Naive thymus-derived CD4-positive, alpha-beta T cell (primary cell): ENCODE measurements at regions not wholly inside any gene's neighbourhood (a gene's known extent, or its start where the extent isn't known, plus 50 kb on each side); places are given as distances from the start of the nearest gene placed in this dataset.

ENCODE experiments used
- ATAC-seq: fragments of 150-1000 bp; cut with Tn5 transposase; 2 replicates; pipeline ENCODE4 v1.10.0; 2021; ENCODE audit warnings: mild to moderate bottlenecking, moderate library complexity
- CTCF ChIA-PET: fragments of 350-600 bp; sonication (Branson Sonifier 250); formaldehyde crosslinking; loops from one replicate; lab custom pipeline; 2021; ENCODE audit warnings: antibody characterized with exemption; lab: Charles Lee
- POLR2A ChIA-PET: fragments of 350-600 bp; sonication (Branson Sonifier 250); formaldehyde crosslinking; loops from one replicate; lab custom pipeline; 2021; ENCODE audit warnings: antibody characterized with exemption, inconsistent platforms; lab: Charles Lee
- DNase-seq, 9 donors: peaks; one replicate each; pipeline versions ENCODE4 v3.0.0 to v3.0.0-alpha.2; 2020 to 2022; ENCODE audit warnings: mixed read lengths in 1 of 9
- H3K27ac ChIP-seq: one replicate; pipeline ENCODE4 v1.7.0; 2013; ENCODE audit warnings: mild to moderate bottlenecking, low read depth, low read length, moderate library complexity
- H3K27me3 ChIP-seq, 2 donors: one replicate each; pipeline ENCODE4 v1.7.0; 2013; ENCODE audit warnings: low read length in 2 of 2, mild to moderate bottlenecking in 2 of 2, moderate library complexity in 2 of 2; ENCODE audit not compliant: control insufficient read depth in 2 of 2, insufficient read depth in 2 of 2
- H3K36me3 ChIP-seq, 3 experiments: 1 replicate in 2 of 3; 2 replicates in 1 of 3; pipeline ENCODE4 v1.7.0; 2013; ENCODE audit warnings: low read length in 3 of 3, mild to moderate bottlenecking in 3 of 3, moderate library complexity in 1 of 3; ENCODE audit not compliant: insufficient read depth in 3 of 3, control insufficient read depth in 2 of 3
- H3K4me1 ChIP-seq, 2 donors: one replicate each; pipeline ENCODE4 v1.7.0; 2013; ENCODE audit warnings: low read length in 2 of 2, mild to moderate bottlenecking in 2 of 2, moderate library complexity in 1 of 2; ENCODE audit not compliant: control insufficient read depth in 2 of 2, insufficient read depth in 2 of 2
- H3K4me3 ChIP-seq: 2 replicates; pipeline ENCODE4 v1.7.0; 2013; ENCODE audit warnings: mild to moderate bottlenecking, low read length
- H3K9me3 ChIP-seq, 3 experiments: 1 replicate in 2 of 3; 2 replicates in 1 of 3; pipeline ENCODE4 v1.7.0; 2013; ENCODE audit warnings: low read length in 3 of 3; ENCODE audit not compliant: control insufficient read depth in 2 of 3
- H3K27ac Mint-ChIP-seq, 9 donors: one replicate each; pipeline ENCODE4 v1.8.0; 2020 to 2022; ENCODE audit warnings: mixed read lengths in 9 of 9, mild to moderate bottlenecking in 8 of 9, moderate library complexity in 5 of 9, inconsistent platforms in 2 of 9
- H3K27me3 Mint-ChIP-seq, 5 donors: one replicate each; pipeline ENCODE4 v1.8.0; 2021 to 2022; ENCODE audit warnings: mixed read lengths in 5 of 5, mild to moderate bottlenecking in 1 of 5
- H3K36me3 Mint-ChIP-seq, 5 donors: one replicate each; pipeline ENCODE4 v1.8.0; 2020 to 2022; ENCODE audit warnings: mixed read lengths in 5 of 5, mild to moderate bottlenecking in 3 of 5, inconsistent platforms in 1 of 5
- H3K4me1 Mint-ChIP-seq, 7 donors: one replicate each; pipeline ENCODE4 v1.8.0; 2020 to 2022; ENCODE audit warnings: mixed read lengths in 7 of 7, mild to moderate bottlenecking in 3 of 7, inconsistent platforms in 1 of 7
- H3K4me3 Mint-ChIP-seq, 10 donors: one replicate each; pipeline ENCODE4 v1.8.0; 2020 to 2022; ENCODE audit warnings: mild to moderate bottlenecking in 10 of 10, mixed read lengths in 10 of 10, moderate library complexity in 6 of 10, inconsistent platforms in 2 of 10
- H3K9me3 Mint-ChIP-seq, 11 donors: one replicate each; pipeline ENCODE4 v1.8.0; 2020 to 2022; ENCODE audit warnings: mixed read lengths in 11 of 11, mild to moderate bottlenecking in 4 of 11, inconsistent platforms in 1 of 11, moderate library complexity in 1 of 11
- intact Hi-C, 2 donors: fragments of 100-400 bp; cut with micrococcal nuclease; formaldehyde crosslinking; loops; one replicate each; pipeline ENCODE4 v1.15.1; 2023

DNA sequence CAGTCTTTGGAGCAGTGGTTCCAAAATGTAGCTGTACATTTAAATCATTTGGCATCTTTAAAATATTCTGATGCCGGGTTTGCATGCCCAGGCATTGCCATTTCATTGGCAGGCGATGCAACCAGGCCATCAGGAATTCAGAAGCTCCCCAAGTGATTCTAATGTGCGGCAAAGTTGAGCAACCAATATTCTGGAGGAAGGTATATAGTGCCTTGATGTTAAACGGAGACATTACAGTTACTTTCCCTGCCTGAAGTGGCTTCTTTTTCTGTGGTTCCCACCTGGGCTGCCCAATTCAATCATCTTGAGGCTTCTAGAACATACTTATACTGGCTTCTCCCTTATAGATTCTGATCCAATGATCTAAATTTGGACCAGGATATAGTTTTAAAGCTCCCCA is 68.7 kb upstream of the PGM2 start:
- Histone ChIP-seq H3K4me3 (no peak overlapping the region), H3K4me1 (peaks cover 0 to 12% of the 10 kb centered on the region in 2 donors), H3K36me3 (no peaks in the 10 kb centered on the region), H3K27ac (no peak overlapping the region), H3K27me3 (no peaks in the 10 kb centered on the region), H3K9me3 (no peaks in the 10 kb centered on the region)
- Mint-ChIP-seq H3K36me3 (no peaks in the 10 kb centered on the region), H3K4me1 (peaks cover 11 to 39% (median 21%) of the 10 kb centered on the region in 7 donors), H3K9me3 (no peaks in the 10 kb centered on the region), H3K4me3 (peak overlapping the region in 3 of 10 donors; percentile 1 to 46 (median 12)), H3K27me3 (no peaks in the 10 kb centered on the region), H3K27ac (peak overlapping the region in 7 of 9 donors; percentile 0 to 86 (median 65))
- POLR2A ChIA-PET, result interaction anchor here (1.5 kb wide), 1 partner anchor 23 kb away, joined by 3 read pairs; no protein-coding TSS in a partner anchor
- intact Hi-C loops, result loop anchor here in 1 of 2 donors (2.0 kb wide), 1 partner anchor 23 kb away; no protein-coding TSS in a partner anchor
- CTCF ChIA-PET, result no interaction called here
- DNase-seq, result no peak
- ATAC-seq, result peak; percentile 18

DNA sequence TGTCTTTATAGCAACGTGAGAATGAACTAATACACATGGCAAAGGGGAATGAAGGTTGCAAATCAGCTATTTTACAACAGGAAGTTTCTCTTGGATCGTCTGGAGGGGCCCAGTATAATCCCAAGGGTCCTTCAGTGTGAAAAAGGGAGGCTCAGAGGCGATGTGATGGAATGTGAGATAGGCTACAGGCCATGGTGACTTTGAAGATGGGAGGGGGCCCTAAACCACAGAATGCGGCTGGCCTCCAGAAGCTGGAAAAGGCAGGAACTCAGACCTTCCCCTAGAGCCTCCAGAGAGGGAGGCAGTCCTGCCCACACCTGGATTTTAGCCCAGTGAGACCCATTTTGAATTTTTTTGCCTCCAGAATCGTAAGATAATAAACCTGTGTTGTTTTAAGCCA is 69.4 kb upstream of the PGM2 start:
- CTCF ChIA-PET, result no interaction called here
- H3K4me1 ChIP-seq, result peaks cover 0 to 12% of the 10 kb centered on the region in 2 donors
- POLR2A ChIA-PET, result no interaction called here

DNA sequence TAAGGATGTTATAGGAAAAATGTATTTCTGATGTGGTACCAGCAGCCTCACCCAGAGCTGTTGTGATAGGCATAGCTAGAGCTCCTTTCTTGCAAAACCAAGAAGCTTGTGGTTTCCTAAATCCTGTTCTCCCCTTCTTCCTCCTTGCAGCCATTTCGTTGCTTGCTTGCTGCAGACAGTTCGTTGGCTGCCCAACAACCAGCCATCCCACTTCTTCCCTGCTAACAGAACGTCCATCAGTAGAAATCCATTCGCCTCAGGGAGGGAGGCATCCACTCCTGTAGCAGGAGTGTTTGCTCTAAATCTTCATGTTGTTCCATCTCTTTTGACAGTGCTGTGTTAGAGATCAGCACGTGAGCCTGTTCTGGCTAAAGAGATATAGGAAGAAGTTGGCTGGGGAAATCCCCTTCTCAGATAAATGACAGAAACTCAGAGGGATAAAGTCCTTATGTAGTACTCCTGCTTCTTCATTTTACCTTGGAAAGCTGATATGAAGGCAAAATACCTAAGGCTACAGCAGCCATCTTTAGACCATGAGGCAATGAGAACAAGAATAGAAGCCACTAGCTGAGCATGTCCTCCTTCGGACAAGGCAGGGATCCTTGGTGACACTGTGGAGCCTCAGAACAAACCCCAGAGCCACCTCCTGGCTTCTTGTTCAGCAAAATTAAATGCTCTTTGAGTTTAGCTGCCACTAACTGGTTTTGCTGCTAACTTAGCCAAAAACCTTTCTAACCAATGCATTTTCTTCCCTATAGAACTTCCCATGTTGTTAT is 68.4 kb upstream of the RELL1 start:
- Mint-ChIP-seq H3K27me3 (no peaks in the 10 kb centered on the region), H3K4me1 (peaks cover 11 to 32% (median 21%) of the 10 kb centered on the region in 7 donors), H3K9me3 (no peaks in the 10 kb centered on the region), H3K4me3 (peak overlapping the region in 8 of 10 donors; percentile 42 to 78 (median 68)), H3K27ac (peak overlapping the region in 2 of 9 donors; percentile 37 to 88), H3K36me3 (no peaks in the 10 kb centered on the region)
- no peak overlapping the region for H3K27ac ChIP-seq
- H3K9me3 ChIP-seq, result no peaks in the 10 kb centered on the region
- intact Hi-C loops, result no loop called here
- peak in 1 of 9 donors; percentile 9 for DNase-seq
- H3K4me3 ChIP-seq, result no peak overlapping the region
- peak; percentile 71 for ATAC-seq
- POLR2A ChIA-PET, result interaction anchor here (1.6 kb wide), 1 partner anchor 11 kb away, joined by 5 read pairs; no protein-coding TSS in a partner anchor
- H3K36me3 ChIP-seq, result no peaks in the 10 kb centered on the region
- CTCF ChIA-PET, result no interaction called here
- no peaks in the 10 kb centered on the region for H3K27me3 ChIP-seq
- peaks cover 0 to 12% of the 10 kb centered on the region in 2 donors for H3K4me1 ChIP-seq

More for the DNA sequence above, 69.4 kb upstream of the PGM2 start:
- intact Hi-C loops, result no loop called here
- Histone ChIP-seq H3K27me3 (no peaks in the 10 kb centered on the region), H3K9me3 (no peaks in the 10 kb centered on the region), H3K27ac (no peak overlapping the region), H3K36me3 (no peaks in the 10 kb centered on the region), H3K4me3 (no peak overlapping the region)
- H3K36me3 Mint-ChIP-seq, result no peaks in the 10 kb centered on the region
- peak overlapping the region in 4 of 9 donors; percentile 0 to 86 (median 67) for H3K27ac Mint-ChIP-seq
- H3K9me3 Mint-ChIP-seq, result no peaks in the 10 kb centered on the region
- peaks cover 11 to 32% (median 21%) of the 10 kb centered on the region in 7 donors for H3K4me1 Mint-ChIP-seq
- DNase-seq, result no peak
- H3K4me3 Mint-ChIP-seq, result no peak overlapping the region
- ATAC-seq, result no peak
- H3K27me3 Mint-ChIP-seq, result no peaks in the 10 kb centered on the region

DNA sequence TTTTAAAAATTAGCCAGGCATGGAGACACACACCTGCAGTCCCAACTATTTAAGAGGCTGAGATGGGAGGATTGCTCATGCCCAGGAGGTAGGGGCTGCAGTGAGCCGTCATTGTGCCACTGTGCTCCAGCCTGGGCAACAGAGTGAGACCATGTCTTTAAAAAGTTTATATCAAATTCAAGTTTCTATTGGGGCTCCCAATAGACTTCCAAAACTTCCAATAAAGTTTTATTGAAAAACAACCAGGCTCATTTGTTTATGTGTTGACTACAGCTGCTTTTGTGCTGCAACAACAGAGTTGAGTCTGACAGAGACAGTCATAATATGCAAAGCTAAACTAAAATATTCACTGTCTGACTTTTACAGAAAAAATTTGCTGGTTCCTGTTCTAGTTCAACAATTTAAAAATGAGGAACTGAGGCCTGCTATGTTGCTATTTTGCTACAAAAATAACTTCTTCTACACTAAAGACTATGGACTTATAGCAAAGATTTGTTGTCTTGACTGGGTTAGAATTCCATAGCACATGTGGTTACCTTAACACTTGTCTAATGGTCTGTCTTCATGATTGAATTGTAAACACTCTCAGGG is 63.3 kb upstream of the RELL1 start:
- CTCF ChIA-PET, result no interaction called here
- Histone ChIP-seq H3K4me3 (no peak overlapping the region), H3K36me3 (no peaks in the 10 kb centered on the region), H3K4me1 (peaks cover 0 to 5% of the 10 kb centered on the region in 2 donors), H3K27me3 (no peaks in the 10 kb centered on the region), H3K27ac (no peak overlapping the region), H3K9me3 (no peaks in the 10 kb centered on the region)
- DNase-seq (no peak), ATAC-seq (no peak)
- no peak overlapping the region for H3K4me3 Mint-ChIP-seq
- H3K4me1 Mint-ChIP-seq, result peaks cover 2 to 29% (median 18%) of the 10 kb centered on the region in 7 donors
- intact Hi-C loops, result no loop called here
- H3K36me3 Mint-ChIP-seq, result peaks cover 0 to 3% (median 0%) of the 10 kb centered on the region in 5 donors
- POLR2A ChIA-PET, result interaction anchor here (0.7 kb wide), 1 partner anchor 279 kb away, joined by 4 read pairs; no protein-coding TSS in a partner anchor
- no peaks in the 10 kb centered on the region for H3K27me3 Mint-ChIP-seq
- H3K9me3 Mint-ChIP-seq, result peaks cover 0 to 6% (median 0%) of the 10 kb centered on the region in 11 donors
- H3K27ac Mint-ChIP-seq, result no peak overlapping the region

DNA sequence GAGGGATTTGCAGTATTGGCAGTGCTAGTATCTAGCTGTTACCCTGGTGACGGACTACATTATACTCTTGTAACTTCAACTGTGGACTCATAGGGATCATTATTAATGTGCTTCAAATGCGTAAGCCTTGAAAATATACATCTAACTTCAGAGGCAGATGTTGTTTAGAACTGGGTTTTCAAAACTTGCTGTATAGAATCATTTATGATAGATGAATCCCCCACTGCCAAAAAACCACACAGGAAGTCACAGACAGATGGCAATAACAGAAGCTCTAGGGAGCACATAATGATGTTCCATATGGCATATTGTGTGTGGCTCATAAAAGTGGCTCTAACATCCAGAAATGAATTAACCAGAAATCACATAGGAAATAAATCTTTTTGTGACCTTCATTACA is 62.3 kb upstream of the RELL1 start:
- no peak overlapping the region for H3K27ac Mint-ChIP-seq
- Histone ChIP-seq H3K4me3 (no peak overlapping the region), H3K36me3 (no peaks in the 10 kb centered on the region), H3K4me1 (no peaks in the 10 kb centered on the region), H3K27ac (no peak overlapping the region), H3K27me3 (no peaks in the 10 kb centered on the region), H3K9me3 (no peaks in the 10 kb centered on the region)
- ATAC-seq, result no peak
- ChIA-PET POLR2A (interaction anchor here (0.6 kb wide), 1 partner anchor 32 kb away, joined by 4 read pairs; no protein-coding TSS in a partner anchor), CTCF (no interaction called here)
- H3K36me3 Mint-ChIP-seq, result peaks cover 0 to 3% (median 0%) of the 10 kb centered on the region in 5 donors
- peaks cover 0 to 6% (median 0%) of the 10 kb centered on the region in 11 donors for H3K9me3 Mint-ChIP-seq
- peaks cover 0 to 21% (median 11%) of the 10 kb centered on the region in 7 donors for H3K4me1 Mint-ChIP-seq
- DNase-seq, result peak in 1 of 9 donors; percentile 9
- H3K27me3 Mint-ChIP-seq, result peaks cover 0 to 4% (median 0%) of the 10 kb centered on the region in 5 donors
- peak overlapping the region in 1 of 10 donors; percentile 26 for H3K4me3 Mint-ChIP-seq
- intact Hi-C loops, result no loop called here

DNA sequence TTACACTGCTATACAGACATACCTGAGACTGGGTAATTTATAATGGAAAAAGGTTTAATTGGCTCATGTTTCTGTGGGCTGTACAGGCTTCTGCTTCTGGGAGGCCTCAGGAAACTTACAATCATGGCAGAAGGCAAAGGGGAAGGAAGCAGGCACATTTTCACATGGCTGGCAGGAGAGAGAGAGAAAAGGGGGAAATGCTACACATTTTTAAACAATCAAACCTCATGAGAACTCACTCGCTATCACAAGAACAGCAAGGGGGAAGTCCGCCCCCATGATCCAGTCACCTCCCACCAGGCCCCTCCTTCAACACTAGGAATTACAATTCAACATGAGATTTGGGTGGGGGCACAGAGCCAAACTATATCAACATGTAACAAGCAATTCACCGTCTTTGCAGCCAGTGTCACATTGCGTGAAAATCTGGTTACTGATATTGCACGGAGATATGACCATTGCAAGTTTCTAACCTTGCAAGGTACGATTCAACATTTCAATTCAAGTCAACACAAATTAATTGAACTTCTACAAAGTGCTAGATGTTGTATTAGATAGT is 61.7 kb upstream of the RELL1 start:
- Mint-ChIP-seq H3K27ac (peak overlapping the region in 1 of 9 donors; percentile 48), H3K4me1 (peaks cover 0 to 21% (median 11%) of the 10 kb centered on the region in 7 donors), H3K27me3 (peaks cover 0 to 4% (median 0%) of the 10 kb centered on the region in 5 donors), H3K36me3 (peaks cover 0 to 3% (median 0%) of the 10 kb centered on the region in 5 donors), H3K4me3 (no peak overlapping the region), H3K9me3 (peaks cover 0 to 6% (median 0%) of the 10 kb centered on the region in 11 donors)
- H3K36me3 ChIP-seq, result no peaks in the 10 kb centered on the region
- H3K27ac ChIP-seq, result no peak overlapping the region
- H3K27me3 ChIP-seq, result no peaks in the 10 kb centered on the region
- POLR2A ChIA-PET, result no interaction called here
- H3K4me3 ChIP-seq, result no peak overlapping the region
- no peaks in the 10 kb centered on the region for H3K4me1 ChIP-seq
- intact Hi-C loops, result no loop called here
- ATAC-seq (no peak), DNase-seq (no peak)
- CTCF ChIA-PET, result no interaction called here
- no peaks in the 10 kb centered on the region for H3K9me3 ChIP-seq
